OCI-LY7 (cell line): ENCODE measurements at regions not wholly inside any gene's neighbourhood (a gene's known extent, or its start where the extent isn't known, plus 50 kb on each side); places are given as distances from the start of the nearest gene placed in this dataset.

Experiments used
- EZH2phosphoT487 ChIP-seq: fragments of 200-600 bp; sonication (generic); IDR thresholded peaks from 2 replicates; pipeline ENCODE4 v1.6.1; 2018; ENCODE audit warnings: low read depth, borderline replicate concordance, mild to moderate bottlenecking, mixed run types, antibody characterized with exemption, low read length, moderate library complexity, mixed read lengths
- TF ChIP-seq, protein P1 (sequence below): fragments of 200-600 bp; sonication (generic); conservative IDR thresholded peaks from 2 replicates; pipeline ENCODE4 v1.5.1; 2014; ENCODE audit warnings: mild to moderate bottlenecking, antibody characterized with exemption, low read length, moderate library complexity, mixed read lengths

DNA sequence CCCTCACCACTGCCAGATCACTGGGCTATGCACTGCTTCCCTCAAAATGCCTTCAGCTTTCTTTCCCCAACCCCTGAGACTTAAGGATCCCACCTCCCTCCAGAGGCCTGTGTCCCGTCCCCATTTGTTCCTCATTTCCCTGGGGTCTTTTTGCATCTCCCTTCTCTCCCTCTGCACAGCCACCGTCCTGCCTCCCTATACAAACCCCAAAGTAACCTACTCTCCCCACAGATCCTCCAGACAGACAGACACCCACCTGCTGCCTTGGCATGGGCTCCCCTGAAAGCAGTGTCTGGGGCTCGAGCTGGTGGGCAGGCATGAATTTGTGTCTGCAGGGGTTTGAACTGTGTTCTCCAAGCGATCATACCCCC lies 69.4 kb upstream of the TNRC6C start:
- TF ChIP-seq, protein P1, sequence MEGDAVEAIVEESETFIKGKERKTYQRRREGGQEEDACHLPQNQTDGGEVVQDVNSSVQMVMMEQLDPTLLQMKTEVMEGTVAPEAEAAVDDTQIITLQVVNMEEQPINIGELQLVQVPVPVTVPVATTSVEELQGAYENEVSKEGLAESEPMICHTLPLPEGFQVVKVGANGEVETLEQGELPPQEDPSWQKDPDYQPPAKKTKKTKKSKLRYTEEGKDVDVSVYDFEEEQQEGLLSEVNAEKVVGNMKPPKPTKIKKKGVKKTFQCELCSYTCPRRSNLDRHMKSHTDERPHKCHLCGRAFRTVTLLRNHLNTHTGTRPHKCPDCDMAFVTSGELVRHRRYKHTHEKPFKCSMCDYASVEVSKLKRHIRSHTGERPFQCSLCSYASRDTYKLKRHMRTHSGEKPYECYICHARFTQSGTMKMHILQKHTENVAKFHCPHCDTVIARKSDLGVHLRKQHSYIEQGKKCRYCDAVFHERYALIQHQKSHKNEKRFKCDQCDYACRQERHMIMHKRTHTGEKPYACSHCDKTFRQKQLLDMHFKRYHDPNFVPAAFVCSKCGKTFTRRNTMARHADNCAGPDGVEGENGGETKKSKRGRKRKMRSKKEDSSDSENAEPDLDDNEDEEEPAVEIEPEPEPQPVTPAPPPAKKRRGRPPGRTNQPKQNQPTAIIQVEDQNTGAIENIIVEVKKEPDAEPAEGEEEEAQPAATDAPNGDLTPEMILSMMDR: no peak
- TF ChIP-seq EZH2phosphoT487: no peak
